Uterus (tissue), 2 donors: ENCODE measurements at regions not wholly inside any gene's neighbourhood (a gene's known extent, or its start where the extent isn't known, plus 50 kb on each side); places are given as distances from the start of the nearest gene placed in this dataset.

ENCODE experiments used
- CTCF ChIP-seq, 4 experiments: fragments of 200-600 bp in 2 of 4; fragments of 450-650 bp in 2 of 4; sonication (generic) in 2 of 4; IDR thresholded peaks; one replicate each; pipeline ENCODE4 v1.5.1; 2016 to 2019; ENCODE audit warnings: antibody characterized with exemption in 4 of 4, mild to moderate bottlenecking in 2 of 4, moderate library complexity in 1 of 4
- POLR2A ChIP-seq, 2 donors: fragments of 450-650 bp; IDR thresholded peaks; one replicate each; pipeline ENCODE4 v1.6.1; 2016; ENCODE audit warnings: antibody characterized with exemption in 2 of 2, mild to moderate bottlenecking in 1 of 2, moderate library complexity in 1 of 2

GRCh38 chr3:118629821-118630220 lies 404.8 kb downstream of the IGSF11 start:
- no peak for TF ChIP-seq POLR2A (IDR thresholded peaks at IDR 0.05)
- no peak for TF ChIP-seq CTCF (IDR thresholded peaks at IDR 0.05)
